SH-SY5Y (cell line): ENCODE measurements at regions not wholly inside any gene's neighbourhood (a gene's known extent, or its start where the extent isn't known, plus 50 kb on each side); places are given as distances from the start of the nearest gene placed in this dataset.

Experiments
- GATA2 ChIP-seq: IDR thresholded peaks from 2 replicates; pipeline ENCODE4 v1.6.1; 2011; ENCODE audit warnings: mild to moderate bottlenecking, low read depth, low read length
- GATA3 ChIP-seq: IDR thresholded peaks from 2 replicates; pipeline ENCODE4 v1.6.1; 2011; ENCODE audit warnings: low read depth, mild to moderate bottlenecking, low read length, moderate library complexity

DNA sequence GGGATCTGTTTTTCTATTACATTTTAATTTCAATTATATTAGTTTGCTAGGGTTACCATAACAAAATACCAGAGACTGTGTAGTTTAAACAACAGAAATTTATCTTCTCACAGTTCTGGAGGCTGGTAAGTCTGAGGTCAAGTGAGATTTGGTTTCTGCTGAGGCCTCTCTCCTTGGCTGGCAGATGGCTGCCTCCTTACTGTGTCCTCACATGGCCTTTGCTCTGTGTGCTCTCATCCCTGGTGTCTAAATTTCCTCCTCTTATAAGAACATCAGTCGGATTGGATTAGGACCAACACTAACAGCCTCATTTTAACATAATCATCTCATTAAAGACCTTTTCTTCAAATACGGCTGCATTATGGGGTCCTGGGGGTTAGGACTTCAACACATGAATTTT is 195.2 kb upstream of the CHODL start:
- no peak for TF ChIP-seq GATA2
- no peak for TF ChIP-seq GATA3
